GM19397 (cell line): ENCODE measurements at regions not wholly inside any gene's neighbourhood (a gene's known extent, or its start where the extent isn't known, plus 50 kb on each side); places are given as distances from the start of the nearest gene placed in this dataset.
"Not testable (repeated sequence)": the region's sequence is repeated elsewhere in the genome, so short reads cannot be mapped to it uniquely, and the experiment has no call there.

Experiments
- ATAC-seq: cut with Tn5 transposase; IDR thresholded peaks from one replicate; pipeline ENCODE4 v1.9.1; 2021; ENCODE audit warnings: mild to moderate bottlenecking, moderate library complexity; ENCODE audit not compliant: unreplicated experiment

GRCh38 chr2:64867253-64867996 lies 121.8 kb upstream of the SLC1A4 start:
- ATAC-seq = no peak

DNA sequence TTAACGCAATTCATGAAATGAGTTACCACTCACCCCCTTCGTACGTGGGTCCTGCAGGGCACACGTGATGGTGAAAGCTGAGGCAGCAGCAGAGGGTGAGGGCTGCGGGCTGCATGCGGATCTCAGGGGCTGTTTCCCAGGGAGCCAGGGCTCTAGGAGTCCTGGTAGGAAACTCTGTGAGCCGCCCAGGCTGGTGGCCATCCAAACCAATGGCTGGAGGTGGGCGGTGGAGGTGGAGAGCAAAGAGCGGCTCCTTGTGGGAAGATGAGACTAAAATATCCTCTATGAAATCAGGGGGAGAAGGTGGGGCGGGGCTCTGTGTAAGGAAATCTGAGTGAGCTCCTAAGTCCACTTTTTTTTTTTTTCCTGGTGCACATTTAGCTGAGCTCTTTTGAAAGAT lies 120.1 kb upstream of the SLC1A4 start:
- no peak for ATAC-seq

- ATAC-seq = peak; percentile 81
These were observed 115.7 kb upstream of the SLC1A4 start for GRCh38 chr2:64873472-64873924.

- no peak for ATAC-seq
These were observed 114.6 kb upstream of the SLC1A4 start for GRCh38 chr2:64874593-64874992.

- ATAC-seq = no peak
These were observed 113.8 kb upstream of the SLC1A4 start for GRCh38 chr2:64875368-64875767.

DNA sequence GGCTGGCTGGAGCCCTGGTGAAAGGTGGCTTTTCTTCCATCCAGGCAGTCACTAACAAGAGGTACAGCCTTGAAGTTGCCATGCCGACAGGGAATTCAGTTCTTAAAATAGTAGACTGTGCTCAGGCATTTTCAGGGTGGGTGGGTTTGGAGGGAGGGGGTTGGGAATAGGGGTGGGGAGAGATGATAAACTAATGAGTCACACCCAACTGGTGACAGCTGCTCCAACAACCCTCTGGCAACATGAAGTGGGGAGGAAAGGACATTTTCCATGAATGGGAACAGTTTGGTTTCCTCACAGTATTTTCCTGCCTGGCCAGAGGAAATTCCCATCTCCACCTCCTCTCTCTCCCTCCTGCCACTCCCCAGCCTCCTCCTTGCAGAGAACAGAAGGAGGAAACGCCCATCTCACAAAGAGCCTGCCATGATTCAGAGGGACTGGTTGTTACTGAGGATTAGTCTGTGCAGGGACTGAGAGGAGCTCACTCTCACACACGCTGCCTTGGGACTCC lies 113.0 kb upstream of the SLC1A4 start:
- ATAC-seq = no peak

DNA sequence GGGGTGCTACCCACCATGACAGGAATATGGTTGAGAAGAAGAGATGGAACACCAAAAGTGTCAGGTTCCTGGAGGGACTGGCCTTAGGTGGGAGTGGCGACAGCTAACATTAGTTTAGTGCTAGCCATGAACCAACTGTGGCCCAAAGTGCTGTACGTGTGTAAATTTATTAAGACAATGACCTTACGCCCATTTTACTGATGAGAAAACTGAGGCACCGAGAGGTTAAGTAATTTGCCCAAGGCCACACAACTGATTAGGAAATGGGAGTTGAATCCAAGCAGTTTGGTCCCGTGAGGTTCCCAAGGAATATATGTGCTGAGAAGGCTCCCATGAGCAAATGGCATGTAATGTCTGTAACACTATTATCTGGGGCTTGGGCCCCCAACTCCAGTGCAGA lies 109.5 kb upstream of the SLC1A4 start:
- no peak for ATAC-seq

DNA sequence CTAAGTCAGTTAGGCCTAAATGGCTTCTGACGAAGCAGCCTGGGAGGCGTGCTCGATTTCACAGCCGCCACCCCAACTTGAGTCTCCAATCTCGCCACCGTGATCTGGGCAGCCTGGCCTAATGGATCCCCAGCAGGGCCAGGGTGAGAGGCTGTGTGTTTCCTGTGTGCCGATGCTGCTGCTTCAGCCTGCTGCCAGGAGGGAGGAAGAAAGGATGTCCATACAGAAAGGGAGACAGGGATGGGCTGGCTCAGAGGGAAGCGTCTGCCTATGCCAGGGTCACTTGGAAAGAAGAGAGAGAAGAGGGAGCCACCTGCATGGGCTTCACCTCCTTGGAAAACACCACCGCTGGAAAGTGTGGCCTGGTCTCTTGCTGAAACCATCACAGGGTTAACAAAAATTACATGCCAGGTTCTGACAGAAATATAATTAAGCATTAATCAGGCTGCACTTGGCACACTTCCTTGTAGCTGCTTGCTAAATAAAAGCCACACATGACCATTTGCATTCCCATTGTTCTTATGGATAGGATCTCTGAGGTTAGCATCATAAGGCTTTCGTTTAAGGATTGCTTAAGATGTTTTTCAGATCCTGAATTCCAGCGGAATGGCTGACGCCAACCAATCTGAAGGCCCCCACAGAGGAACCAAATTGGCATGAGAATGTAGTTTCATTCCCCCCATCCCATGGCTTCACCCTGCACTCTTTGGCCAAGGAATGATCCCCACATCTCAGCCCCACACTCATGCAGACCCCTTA lies 108.8 kb upstream of the SLC1A4 start:
- no peak for ATAC-seq

DNA sequence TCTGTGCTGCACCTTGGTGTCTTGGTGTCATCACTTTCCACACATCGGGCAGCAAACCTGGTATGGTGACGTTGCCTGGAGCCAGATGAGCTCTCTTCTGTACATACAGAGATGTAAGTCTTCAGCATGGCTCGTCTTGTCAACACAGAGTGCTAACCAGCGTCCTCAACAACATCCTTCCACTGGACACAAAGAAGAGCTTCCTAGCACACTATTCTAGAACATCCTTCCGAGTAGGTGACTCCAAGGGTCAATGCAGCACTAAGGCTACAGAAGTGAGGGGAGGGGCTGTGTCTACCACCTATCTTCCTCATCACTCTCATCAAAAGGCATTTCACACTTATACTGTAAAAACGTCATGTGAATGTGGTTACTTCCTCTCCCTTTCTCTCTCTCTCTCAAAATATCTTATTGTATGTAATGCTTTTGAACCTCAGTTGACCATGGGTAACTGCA lies 108.1 kb upstream of the SLC1A4 start:
- no peak for ATAC-seq

DNA sequence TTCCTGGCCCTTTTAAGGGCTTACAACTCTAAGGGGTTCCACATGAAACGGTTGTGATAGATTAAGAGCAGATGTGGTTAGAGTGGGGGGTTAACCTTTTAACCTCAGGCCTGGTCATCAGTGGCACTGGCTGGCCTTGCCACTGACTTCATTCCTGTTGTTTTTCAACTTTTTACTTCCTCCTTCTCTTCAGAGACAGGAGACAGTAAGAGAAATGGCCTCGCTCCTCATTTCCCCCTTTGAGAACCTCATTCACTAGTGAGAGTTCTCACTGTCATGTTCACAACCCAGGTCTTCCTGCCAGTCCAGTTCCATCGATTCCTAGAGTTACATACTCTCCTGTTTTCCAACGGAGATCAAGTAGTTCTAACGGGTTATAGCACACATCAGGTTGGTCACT lies 101.6 kb upstream of the SLC1A4 start:
- ATAC-seq = no peak

DNA sequence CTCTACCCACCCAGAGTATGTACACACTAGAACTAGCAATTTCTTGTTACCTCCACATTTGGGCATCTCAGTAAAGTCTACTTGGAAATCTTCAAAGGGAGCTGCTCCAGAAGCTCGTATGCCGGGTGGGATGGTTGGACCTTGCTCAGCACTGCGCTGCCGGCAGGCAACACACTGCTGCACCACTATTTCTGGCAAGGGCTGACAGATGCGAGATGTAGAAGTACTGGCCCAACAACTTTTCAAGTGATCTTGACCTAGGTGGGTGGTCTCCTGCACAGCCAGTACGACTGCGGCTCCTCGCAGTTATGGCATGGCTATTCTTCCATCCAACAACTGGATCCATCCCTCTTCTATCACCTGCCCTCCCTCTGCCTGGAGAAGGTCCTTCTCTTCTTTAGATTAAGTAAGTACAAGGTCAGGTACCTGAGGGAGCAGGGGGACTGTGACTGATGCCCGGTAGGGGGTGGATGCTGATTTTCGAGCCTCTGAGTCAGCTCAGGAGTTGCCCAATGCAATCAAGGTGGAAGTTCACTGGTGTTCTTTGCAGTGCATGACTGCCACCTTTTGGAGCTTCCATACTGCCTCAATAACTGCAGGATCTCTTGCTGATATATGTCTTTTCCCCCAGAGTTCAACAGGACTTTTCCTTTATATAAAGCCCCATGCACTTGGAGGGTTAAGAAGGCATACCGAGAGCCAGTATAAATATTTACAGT lies 100.4 kb upstream of the SLC1A4 start:
- ATAC-seq = no peak

GRCh38 chr2:64889803-64890202 lies 99.4 kb upstream of the SLC1A4 start:
- no peak for ATAC-seq

DNA sequence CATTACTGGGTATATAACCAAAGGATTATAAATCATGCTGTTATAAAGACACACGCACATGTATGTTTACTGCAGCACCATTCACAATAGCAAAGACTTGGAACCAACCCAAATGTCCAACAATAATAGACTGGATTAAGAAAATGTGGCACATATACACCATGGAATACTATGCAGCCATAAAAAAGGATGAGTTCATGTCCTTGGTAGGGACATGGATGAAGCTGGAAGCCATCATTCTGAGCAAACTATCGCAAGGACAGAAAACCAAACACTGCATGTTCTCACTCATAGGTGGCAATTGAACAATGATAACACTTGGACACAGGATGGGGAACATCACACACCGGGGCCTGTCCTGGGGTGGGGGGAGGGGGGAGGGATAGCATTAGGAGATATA lies 92.6 kb upstream of the SLC1A4 start:
- ATAC-seq = not testable (repeated sequence)

DNA sequence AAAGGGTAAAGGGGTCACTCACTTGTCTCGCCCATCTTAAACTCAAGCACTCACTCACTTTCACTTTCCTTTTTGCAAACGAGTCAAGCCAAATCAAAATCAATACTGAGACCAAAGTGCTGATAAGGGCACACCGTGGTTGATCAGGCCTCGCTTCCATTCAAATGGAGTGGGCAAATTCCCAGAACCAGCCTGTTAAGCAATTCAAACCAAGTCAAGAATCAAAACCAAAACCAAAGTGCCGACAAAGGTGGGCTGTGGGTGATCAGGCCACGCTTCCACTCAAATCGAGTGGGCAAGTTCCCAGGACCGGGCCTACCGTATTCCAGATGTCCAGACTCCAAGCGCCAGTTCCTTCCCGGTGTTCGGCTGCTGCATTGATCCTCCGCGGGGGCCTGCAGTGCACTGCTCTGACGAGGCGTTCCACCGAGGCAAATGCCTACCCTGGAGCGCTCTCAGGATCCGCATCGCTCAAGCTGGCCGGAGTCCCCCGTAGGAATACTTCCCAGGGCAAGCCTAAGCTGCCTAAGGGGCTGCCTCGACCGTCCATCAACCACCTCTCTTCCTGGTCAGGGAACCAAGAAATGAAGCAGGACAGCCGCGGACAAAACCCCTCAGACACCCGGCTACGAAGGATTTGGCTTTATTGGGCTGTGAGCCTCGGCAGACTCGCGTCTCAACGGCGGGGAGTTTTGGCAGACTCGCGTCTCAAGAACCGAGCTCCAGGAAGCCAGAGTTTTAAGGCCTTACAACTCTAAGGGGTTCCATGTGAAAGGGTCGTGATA lies 89.9 kb upstream of the SLC1A4 start:
- no peak for ATAC-seq

DNA sequence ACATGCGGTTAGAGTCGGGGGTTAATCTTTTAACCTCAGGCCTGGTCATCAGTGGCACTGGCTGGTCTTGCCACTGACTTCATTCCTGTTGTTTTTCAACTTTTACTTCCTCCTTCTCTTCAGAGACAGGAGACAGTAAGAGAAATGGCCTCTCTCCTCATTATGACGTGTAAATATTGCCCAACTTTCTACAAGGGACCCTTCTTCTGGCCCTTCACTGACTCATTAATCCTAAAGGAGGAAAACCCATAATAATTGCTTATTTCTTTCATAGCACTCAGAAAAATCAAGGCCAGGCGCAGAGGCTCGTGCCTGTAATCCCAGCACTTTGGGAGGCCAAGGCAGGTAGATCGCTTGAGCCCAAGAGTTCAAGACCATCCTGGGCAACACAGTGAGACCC lies 89.3 kb upstream of the SLC1A4 start:
- not testable (repeated sequence) for ATAC-seq

- no peak for ATAC-seq
These were observed 84.5 kb upstream of the SLC1A4 start for GRCh38 chr2:64904413-64905329.

DNA sequence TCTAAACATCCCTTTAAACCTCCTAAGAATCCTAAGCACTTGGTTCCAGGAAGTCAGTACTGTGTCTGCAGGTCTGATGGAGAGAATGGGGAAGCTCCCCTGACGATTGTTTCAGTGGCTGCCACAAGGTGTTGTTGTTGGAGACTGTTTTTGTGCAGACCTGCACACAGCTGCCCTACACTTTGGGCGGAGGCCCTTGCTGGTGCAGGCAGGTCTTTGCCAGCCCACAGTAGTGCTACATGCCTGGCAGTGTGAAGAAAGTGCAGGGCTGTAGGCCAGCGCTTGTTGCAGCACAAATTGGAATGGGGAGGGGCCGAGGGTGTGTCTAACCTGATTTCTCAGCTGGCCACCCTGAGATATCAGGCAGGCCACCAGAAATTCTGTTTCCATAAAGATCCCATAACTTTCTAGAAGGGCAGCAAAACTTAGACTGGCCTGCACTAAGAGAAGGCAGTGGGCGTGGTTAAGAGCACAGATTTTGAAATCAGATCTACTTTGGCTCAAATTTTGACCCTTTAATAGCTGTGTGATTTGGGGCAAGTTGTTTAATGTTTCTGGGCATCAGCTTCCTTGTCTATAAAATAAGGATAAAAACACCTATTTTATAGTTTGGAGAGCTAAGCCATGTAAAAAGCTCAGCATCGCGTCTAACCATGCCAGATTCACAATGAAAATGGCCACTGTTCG lies 83.7 kb upstream of the SLC1A4 start:
- no peak for ATAC-seq

- ATAC-seq = no peak
These were observed 82.2 kb upstream of the SLC1A4 start for GRCh38 chr2:64906853-64907536.
